SU-DHL-6 (cell line): ENCODE measurements at regions not wholly inside any gene's neighbourhood (a gene's known extent, or its start where the extent isn't known, plus 50 kb on each side); places are given as distances from the start of the nearest gene placed in this dataset.

Experiments used
- EZH2phosphoT487 ChIP-seq: fragments of 200-600 bp; sonication (generic), shearing (Covaris generic); conservative IDR thresholded peaks from 2 replicates; pipeline ENCODE4 v1.6.1; 2018; ENCODE audit warnings: mild to moderate bottlenecking, antibody characterized with exemption, low read length, moderate library complexity, mixed read lengths
- TF ChIP-seq, protein P1 (sequence below): fragments of 200-600 bp; sonication (generic); IDR thresholded peaks from one replicate; pipeline ENCODE4 v1.5.1; 2017; ENCODE audit warnings: antibody characterized with exemption, mild to moderate bottlenecking, low read length, moderate library complexity; ENCODE audit not compliant: insufficient read depth, poor library complexity, severe bottlenecking

- TF ChIP-seq, protein P1, sequence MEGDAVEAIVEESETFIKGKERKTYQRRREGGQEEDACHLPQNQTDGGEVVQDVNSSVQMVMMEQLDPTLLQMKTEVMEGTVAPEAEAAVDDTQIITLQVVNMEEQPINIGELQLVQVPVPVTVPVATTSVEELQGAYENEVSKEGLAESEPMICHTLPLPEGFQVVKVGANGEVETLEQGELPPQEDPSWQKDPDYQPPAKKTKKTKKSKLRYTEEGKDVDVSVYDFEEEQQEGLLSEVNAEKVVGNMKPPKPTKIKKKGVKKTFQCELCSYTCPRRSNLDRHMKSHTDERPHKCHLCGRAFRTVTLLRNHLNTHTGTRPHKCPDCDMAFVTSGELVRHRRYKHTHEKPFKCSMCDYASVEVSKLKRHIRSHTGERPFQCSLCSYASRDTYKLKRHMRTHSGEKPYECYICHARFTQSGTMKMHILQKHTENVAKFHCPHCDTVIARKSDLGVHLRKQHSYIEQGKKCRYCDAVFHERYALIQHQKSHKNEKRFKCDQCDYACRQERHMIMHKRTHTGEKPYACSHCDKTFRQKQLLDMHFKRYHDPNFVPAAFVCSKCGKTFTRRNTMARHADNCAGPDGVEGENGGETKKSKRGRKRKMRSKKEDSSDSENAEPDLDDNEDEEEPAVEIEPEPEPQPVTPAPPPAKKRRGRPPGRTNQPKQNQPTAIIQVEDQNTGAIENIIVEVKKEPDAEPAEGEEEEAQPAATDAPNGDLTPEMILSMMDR: no peak
- no peak for TF ChIP-seq EZH2phosphoT487
Measured at GRCh38 chr12:92566448-92567019, 136.3 kb upstream of the PLEKHG7 start.
